ENCODE measurements at regions not wholly inside any gene's neighbourhood (a gene's known extent, or its start where the extent isn't known, plus 50 kb on each side); places are given as distances from the start of the nearest gene placed in this dataset.

- TF ChIP-seq CTCF (conservative IDR thresholded peaks at IDR 0.05; ENCODE audit: low read depth, low read length) = no peak
- TF ChIP-seq EZH2 (IDR thresholded peaks at IDR 0.05; ENCODE audit: low read length, unreplicated experiment) = no peak
Measured at GRCh38 chr12:31796270-31796951, 67.6 kb upstream of the AMN1 start.

Data from PC-3 (cell line).